Thyroid gland (tissue), 4 donors: ENCODE measurements at regions not wholly inside any gene's neighbourhood (a gene's known extent, or its start where the extent isn't known, plus 50 kb on each side); places are given as distances from the start of the nearest gene placed in this dataset.

Source experiments
- POLR2A ChIP-seq, 2 donors: fragments of 450-650 bp; IDR thresholded peaks; one replicate each; pipeline ENCODE4 v1.6.1; 2017; ENCODE audit warnings: antibody characterized with exemption in 2 of 2, mild to moderate bottlenecking in 2 of 2, moderate library complexity in 1 of 2
- TF ChIP-seq, protein P1 (sequence below), 6 experiments: fragments of 200-600 bp in 3 of 6; fragments of 450-650 bp in 3 of 6; sonication (generic) in 3 of 6; IDR thresholded peaks; one replicate each; pipeline ENCODE4 v1.5.1; 2016 to 2019; ENCODE audit warnings: antibody characterized with exemption in 6 of 6, mild to moderate bottlenecking in 2 of 6, inconsistent platforms in 1 of 6, moderate library complexity in 1 of 6

DNA sequence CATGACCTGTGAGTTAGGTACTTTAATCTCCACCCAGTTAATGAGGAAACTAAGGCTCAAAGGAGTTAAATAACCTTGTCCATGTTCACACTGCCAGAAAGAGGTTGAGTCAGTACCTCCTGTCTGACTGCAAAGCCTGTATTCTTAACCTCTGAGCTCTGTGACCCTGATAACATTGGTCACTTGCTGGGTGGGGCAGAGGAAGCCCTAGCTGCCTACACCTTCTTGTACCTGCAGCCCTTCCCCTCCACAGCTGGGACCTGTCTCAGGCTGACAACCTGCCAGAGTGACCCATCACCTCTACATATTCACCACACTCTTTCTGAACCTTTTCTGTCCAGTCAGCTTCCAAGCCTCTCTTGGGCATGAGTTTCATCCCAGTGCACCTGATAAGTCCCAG, 106.1 kb upstream of the HES1 start:
- TF ChIP-seq, protein P1, sequence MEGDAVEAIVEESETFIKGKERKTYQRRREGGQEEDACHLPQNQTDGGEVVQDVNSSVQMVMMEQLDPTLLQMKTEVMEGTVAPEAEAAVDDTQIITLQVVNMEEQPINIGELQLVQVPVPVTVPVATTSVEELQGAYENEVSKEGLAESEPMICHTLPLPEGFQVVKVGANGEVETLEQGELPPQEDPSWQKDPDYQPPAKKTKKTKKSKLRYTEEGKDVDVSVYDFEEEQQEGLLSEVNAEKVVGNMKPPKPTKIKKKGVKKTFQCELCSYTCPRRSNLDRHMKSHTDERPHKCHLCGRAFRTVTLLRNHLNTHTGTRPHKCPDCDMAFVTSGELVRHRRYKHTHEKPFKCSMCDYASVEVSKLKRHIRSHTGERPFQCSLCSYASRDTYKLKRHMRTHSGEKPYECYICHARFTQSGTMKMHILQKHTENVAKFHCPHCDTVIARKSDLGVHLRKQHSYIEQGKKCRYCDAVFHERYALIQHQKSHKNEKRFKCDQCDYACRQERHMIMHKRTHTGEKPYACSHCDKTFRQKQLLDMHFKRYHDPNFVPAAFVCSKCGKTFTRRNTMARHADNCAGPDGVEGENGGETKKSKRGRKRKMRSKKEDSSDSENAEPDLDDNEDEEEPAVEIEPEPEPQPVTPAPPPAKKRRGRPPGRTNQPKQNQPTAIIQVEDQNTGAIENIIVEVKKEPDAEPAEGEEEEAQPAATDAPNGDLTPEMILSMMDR (IDR thresholded peaks at IDR 0.05), result no peak
- no peak for TF ChIP-seq POLR2A (IDR thresholded peaks at IDR 0.05)
